Large intestine (tissue), 3 donors: ENCODE measurements at regions not wholly inside any gene's neighbourhood (a gene's known extent, or its start where the extent isn't known, plus 50 kb on each side); places are given as distances from the start of the nearest gene placed in this dataset.

Experiments
- DNase-seq, 2 donors: peaks; one replicate each; pipeline versions ENCODE4 v3.0.0 to v3.0.0-alpha.2; 2013
- H3K27ac ChIP-seq: one replicate; pipeline ENCODE4 v1.5.1; 2013; ENCODE audit warnings: low read length
- H3K27me3 ChIP-seq: 2 replicates; pipeline ENCODE4 v1.6.1; 2013; ENCODE audit warnings: low read length; ENCODE audit not compliant: control insufficient read depth, insufficient read depth
- H3K36me3 ChIP-seq: 2 replicates; pipeline ENCODE4 v1.6.1; 2013; ENCODE audit warnings: low read length; ENCODE audit not compliant: control insufficient read depth, insufficient read depth
- H3K4me1 ChIP-seq: one replicate; pipeline ENCODE4 v1.6.1; 2013; ENCODE audit warnings: low read length; ENCODE audit not compliant: control insufficient read depth, insufficient read depth
- H3K4me3 ChIP-seq: one replicate; pipeline ENCODE4 v1.5.1; 2013; ENCODE audit warnings: low read length
- H3K9me3 ChIP-seq: one replicate; pipeline ENCODE4 v1.6.1; 2013; ENCODE audit warnings: mild to moderate bottlenecking, low read depth, low read length, moderate library complexity; ENCODE audit not compliant: control insufficient read depth
- WGBS: methylation state at CpG from one replicate; pipeline ENCODE4 v1.1.5; 2013; ENCODE audit warnings: low lambda C conversion rate; ENCODE audit not compliant: insufficient coverage; 5-methylcytosine and 5-hydroxymethylcytosine counted together

- DNase-seq = no peak
- Histone ChIP-seq H3K27me3 (no peaks in the 10 kb centered on the region), H3K9me3 (no peaks in the 10 kb centered on the region), H3K36me3 (no peaks in the 10 kb centered on the region), H3K27ac (no peak overlapping the region), H3K4me1 (no peaks in the 10 kb centered on the region), H3K4me3 (no peak overlapping the region)
- WGBS = 100% methylated on average over 1 of the region's 3 CpGs
Measured at GRCh38 chr4:162582180-162582579, 418.4 kb upstream of the FSTL5 start.

- H3K27me3 ChIP-seq = no peaks in the 10 kb centered on the region
- WGBS = 33% methylated on average over 3 of the region's 4 CpGs
- H3K4me3 ChIP-seq = no peak overlapping the region
- no peak overlapping the region for H3K27ac ChIP-seq
- peaks cover 2% of the 10 kb centered on the region for H3K4me1 ChIP-seq
- H3K36me3 ChIP-seq = no peaks in the 10 kb centered on the region
- H3K9me3 ChIP-seq = no peaks in the 10 kb centered on the region
- DNase-seq = no peak
Measured at GRCh38 chr4:162565730-162566129, 401.9 kb upstream of the FSTL5 start.

GRCh38 chr4:162560073-162560472 lies 396.3 kb upstream of the FSTL5 start:
- Histone ChIP-seq H3K27ac (no peak overlapping the region), H3K36me3 (no peaks in the 10 kb centered on the region), H3K4me1 (peaks cover 2% of the 10 kb centered on the region), H3K27me3 (no peaks in the 10 kb centered on the region), H3K9me3 (no peaks in the 10 kb centered on the region), H3K4me3 (no peak overlapping the region)
- no peak for DNase-seq
- WGBS = 83% methylated on average over 1 of the region's 1 CpG

GRCh38 chr4:162557516-162558106 lies 393.8 kb upstream of the FSTL5 start:
- DNase-seq = peak in 1 of 2 donors; percentile 12
- H3K4me1 ChIP-seq = peaks cover 2% of the 10 kb centered on the region
- H3K27me3 ChIP-seq = no peaks in the 10 kb centered on the region
- no peaks in the 10 kb centered on the region for H3K9me3 ChIP-seq
- no peaks in the 10 kb centered on the region for H3K36me3 ChIP-seq
- H3K27ac ChIP-seq = peak overlapping the region; percentile 0
- H3K4me3 ChIP-seq = no peak overlapping the region
- no CpG with 5 or more reads among the region's 4 CpGs for WGBS

GRCh38 chr4:162535121-162535520 lies 371.3 kb upstream of the FSTL5 start:
- Histone ChIP-seq H3K27ac (no peak overlapping the region), H3K36me3 (no peaks in the 10 kb centered on the region), H3K27me3 (no peaks in the 10 kb centered on the region), H3K4me1 (no peaks in the 10 kb centered on the region), H3K9me3 (no peaks in the 10 kb centered on the region), H3K4me3 (no peak overlapping the region)
- no CpG with 5 or more reads among the region's 1 CpG for WGBS
- DNase-seq = no peak

- no peak overlapping the region for H3K4me3 ChIP-seq
- WGBS = 100% methylated on average over 3 of the region's 4 CpGs
- no peaks in the 10 kb centered on the region for H3K27me3 ChIP-seq
- no peak for DNase-seq
- H3K9me3 ChIP-seq = no peaks in the 10 kb centered on the region
- no peaks in the 10 kb centered on the region for H3K36me3 ChIP-seq
- no peaks in the 10 kb centered on the region for H3K4me1 ChIP-seq
- no peak overlapping the region for H3K27ac ChIP-seq
Measured at GRCh38 chr4:162523171-162523570, 359.4 kb upstream of the FSTL5 start.

GRCh38 chr4:162522724-162523123 lies 358.9 kb upstream of the FSTL5 start:
- no peak for DNase-seq
- WGBS = no CpG with 5 or more reads among the region's 1 CpG
- no peaks in the 10 kb centered on the region for H3K4me1 ChIP-seq
- H3K9me3 ChIP-seq = no peaks in the 10 kb centered on the region
- no peaks in the 10 kb centered on the region for H3K27me3 ChIP-seq
- H3K36me3 ChIP-seq = no peaks in the 10 kb centered on the region
- no peak overlapping the region for H3K27ac ChIP-seq
- H3K4me3 ChIP-seq = no peak overlapping the region

GRCh38 chr4:162510937-162511336 lies 347.1 kb upstream of the FSTL5 start:
- H3K4me1 ChIP-seq = no peaks in the 10 kb centered on the region
- H3K36me3 ChIP-seq = no peaks in the 10 kb centered on the region
- no CpG with 5 or more reads among the region's 3 CpGs for WGBS

GRCh38 chr4:162510115-162510514 lies 346.3 kb upstream of the FSTL5 start:
- Histone ChIP-seq H3K36me3 (no peaks in the 10 kb centered on the region), H3K9me3 (no peaks in the 10 kb centered on the region), H3K27ac (no peak overlapping the region), H3K27me3 (no peaks in the 10 kb centered on the region), H3K4me3 (no peak overlapping the region), H3K4me1 (no peaks in the 10 kb centered on the region)
- no peak for DNase-seq
- WGBS = no CpG with 5 or more reads among the region's 4 CpGs

More at GRCh38 chr4:162510937-162511336, 347.1 kb upstream of the FSTL5 start:
- no peak for DNase-seq
- Histone ChIP-seq H3K9me3 (no peaks in the 10 kb centered on the region), H3K4me3 (no peak overlapping the region), H3K27ac (no peak overlapping the region), H3K27me3 (no peaks in the 10 kb centered on the region)

GRCh38 chr4:162509333-162509732 lies 345.5 kb upstream of the FSTL5 start:
- WGBS = 83% methylated on average over 1 of the region's 1 CpG
- no peaks in the 10 kb centered on the region for H3K4me1 ChIP-seq

GRCh38 chr4:162506253-162506652 lies 342.5 kb upstream of the FSTL5 start:
- H3K27ac ChIP-seq = no peak overlapping the region
- no peaks in the 10 kb centered on the region for H3K4me1 ChIP-seq
- H3K4me3 ChIP-seq = no peak overlapping the region
- no peaks in the 10 kb centered on the region for H3K36me3 ChIP-seq
- no peaks in the 10 kb centered on the region for H3K9me3 ChIP-seq
- 87% methylated on average over 2 of the region's 2 CpGs for WGBS
- H3K27me3 ChIP-seq = no peaks in the 10 kb centered on the region
- DNase-seq = no peak

More at GRCh38 chr4:162509333-162509732, 345.5 kb upstream of the FSTL5 start:
- no peaks in the 10 kb centered on the region for H3K9me3 ChIP-seq
- DNase-seq = no peak
- H3K36me3 ChIP-seq = no peaks in the 10 kb centered on the region
- no peak overlapping the region for H3K4me3 ChIP-seq
- no peaks in the 10 kb centered on the region for H3K27me3 ChIP-seq
- H3K27ac ChIP-seq = no peak overlapping the region
